ENCODE measurements at regions not wholly inside any gene's neighbourhood (a gene's known extent, or its start where the extent isn't known, plus 50 kb on each side); places are given as distances from the start of the nearest gene placed in this dataset.

GRCh38 chr12:76173756-76174155 lies 89.3 kb upstream of the NAP1L1 start:
- no peaks in the 10 kb centered on the region for H3F3A ChIP-seq (ENCODE audit: insufficient read depth, low read length)
- no peaks in the 10 kb centered on the region for H3K79me2 ChIP-seq (ENCODE audit: low read length)
- DNase-seq: no peak
- H2AFZ ChIP-seq (ENCODE audit: low read length): no peak overlapping the region
- no peaks in the 10 kb centered on the region for H3K36me3 ChIP-seq (replicated peaks; ENCODE audit: insufficient read depth, low read length)
- H3K4me2 ChIP-seq (ENCODE audit: low read depth, low read length): no peak overlapping the region
- H3K9ac ChIP-seq (ENCODE audit: low read length): no peak overlapping the region
- H3K27me3 ChIP-seq (replicated peaks; ENCODE audit: insufficient read depth, low read length): no peaks in the 10 kb centered on the region
- TF ChIP-seq EZH2phosphoT487 (IDR thresholded peaks at IDR 0.05; ENCODE audit: low read length): no peak
- no peak for TF ChIP-seq EZH2 (optimal IDR thresholded peaks at IDR 0.05; ENCODE audit: low read depth, low read length)
- TF ChIP-seq CTCF (IDR thresholded peaks at IDR 0.05; ENCODE audit: low read length): no peak
- H3K4me3 ChIP-seq (ENCODE audit: low read length): no peak overlapping the region
- H3K9me2 ChIP-seq (replicated peaks; ENCODE audit: insufficient read depth, low read length): no peaks in the 10 kb centered on the region
- H3K9me3 ChIP-seq (replicated peaks; ENCODE audit: insufficient read depth, low read length): no peaks in the 10 kb centered on the region
- H3K4me1 ChIP-seq (ENCODE audit: low read length): no peaks in the 10 kb centered on the region
- H4K20me1 ChIP-seq (ENCODE audit: insufficient read depth, low read length): no peaks in the 10 kb centered on the region
- H3K27ac ChIP-seq (ENCODE audit: low read length): no peak overlapping the region

- Histone ChIP-seq H3K4me1 (ENCODE audit: low read length) (0 out of 2 replicates have a peak, but pooled peaks cover 8% of the 10 kb centered on the region), H3K9me3 (replicated peaks; ENCODE audit: insufficient read depth, low read length) (no peaks in the 10 kb centered on the region), H3K4me2 (ENCODE audit: low read depth, low read length) (peak overlapping the region; percentile 44), H3K27me3 (replicated peaks; ENCODE audit: insufficient read depth, low read length) (0 out of 2 replicates have a peak, but pooled peaks cover 6% of the 10 kb centered on the region), H4K20me1 (ENCODE audit: insufficient read depth, low read length) (no peaks in the 10 kb centered on the region), H3K9me2 (replicated peaks; ENCODE audit: insufficient read depth, low read length) (no peaks in the 10 kb centered on the region), H3K4me3 (ENCODE audit: low read length) (peak overlapping the region; percentile 31), H3F3A (ENCODE audit: insufficient read depth, low read length) (peaks cover 13% of the 10 kb centered on the region), H3K9ac (ENCODE audit: low read length) (no peak overlapping the region), H3K79me2 (ENCODE audit: low read length) (no peaks in the 10 kb centered on the region), H2AFZ (ENCODE audit: low read length) (0 out of 2 replicates have a peak overlapping the region, but pooled peaks have one; percentile 13), H3K36me3 (replicated peaks; ENCODE audit: insufficient read depth, low read length) (no peaks in the 10 kb centered on the region), H3K27ac (ENCODE audit: low read length) (peak overlapping the region; percentile 6; the same call in 1 of the 2 replicates)
- peak; percentile 90 for DNase-seq
- peak; percentile 89 for TF ChIP-seq CTCF (IDR thresholded peaks at IDR 0.05; ENCODE audit: low read length)
- TF ChIP-seq EZH2 (optimal IDR thresholded peaks at IDR 0.05; ENCODE audit: low read depth, low read length): no peak
- TF ChIP-seq EZH2phosphoT487 (IDR thresholded peaks at IDR 0.05; ENCODE audit: low read length): peak; percentile 88; the same call in 1 of the 2 replicates
Measured at GRCh38 chr12:76158518-76159321, 74.2 kb upstream of the NAP1L1 start.

DNA sequence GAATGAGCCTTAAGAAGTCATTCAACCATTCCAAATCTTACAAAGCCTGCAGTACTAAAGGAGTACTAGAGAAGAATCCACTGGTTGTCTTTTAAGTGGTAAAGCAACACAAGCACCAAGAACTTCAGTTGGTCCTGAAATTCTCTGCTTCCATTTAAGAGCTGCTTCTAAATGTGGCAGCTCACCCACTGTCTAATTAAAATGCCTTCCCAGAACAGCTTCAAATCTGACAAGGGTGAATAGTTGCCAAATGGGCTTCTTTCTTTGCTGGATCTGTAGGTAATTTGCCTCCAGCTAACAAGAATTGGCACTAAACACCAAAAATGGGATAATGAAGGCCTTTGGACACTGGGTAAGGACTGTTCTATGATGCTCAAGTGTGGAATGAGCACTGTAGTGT lies 72.2 kb upstream of the NAP1L1 start:
- TF ChIP-seq EZH2phosphoT487 (IDR thresholded peaks at IDR 0.05; ENCODE audit: low read length) (no peak), CTCF (IDR thresholded peaks at IDR 0.05; ENCODE audit: low read length) (no peak), EZH2 (optimal IDR thresholded peaks at IDR 0.05; ENCODE audit: low read depth, low read length) (no peak)
- DNase-seq: no peak
- H2AFZ ChIP-seq (ENCODE audit: low read length): no peak overlapping the region
- no peak overlapping the region for H3K27ac ChIP-seq (ENCODE audit: low read length)
- no peak overlapping the region for H3K4me3 ChIP-seq (ENCODE audit: low read length)
- no peaks in the 10 kb centered on the region for H3K79me2 ChIP-seq (ENCODE audit: low read length)
- no peaks in the 10 kb centered on the region for H3K36me3 ChIP-seq (replicated peaks; ENCODE audit: insufficient read depth, low read length)
- no peaks in the 10 kb centered on the region for H3K9me2 ChIP-seq (replicated peaks; ENCODE audit: insufficient read depth, low read length)
- H3F3A ChIP-seq (ENCODE audit: insufficient read depth, low read length): peaks cover 21% of the 10 kb centered on the region
- no peaks in the 10 kb centered on the region for H4K20me1 ChIP-seq (ENCODE audit: insufficient read depth, low read length)
- no peak overlapping the region for H3K4me2 ChIP-seq (ENCODE audit: low read depth, low read length)
- H3K27me3 ChIP-seq (replicated peaks; ENCODE audit: insufficient read depth, low read length): 0 out of 2 replicates have a peak, but pooled peaks cover 6% of the 10 kb centered on the region
- no peaks in the 10 kb centered on the region for H3K9me3 ChIP-seq (replicated peaks; ENCODE audit: insufficient read depth, low read length)
- no peak overlapping the region for H3K9ac ChIP-seq (ENCODE audit: low read length)
- peaks cover 17% of the 10 kb centered on the region for H3K4me1 ChIP-seq (ENCODE audit: low read length)
